ENCODE measurements at regions not wholly inside any gene's neighbourhood (a gene's known extent, or its start where the extent isn't known, plus 50 kb on each side); places are given as distances from the start of the nearest gene placed in this dataset.

DNA sequence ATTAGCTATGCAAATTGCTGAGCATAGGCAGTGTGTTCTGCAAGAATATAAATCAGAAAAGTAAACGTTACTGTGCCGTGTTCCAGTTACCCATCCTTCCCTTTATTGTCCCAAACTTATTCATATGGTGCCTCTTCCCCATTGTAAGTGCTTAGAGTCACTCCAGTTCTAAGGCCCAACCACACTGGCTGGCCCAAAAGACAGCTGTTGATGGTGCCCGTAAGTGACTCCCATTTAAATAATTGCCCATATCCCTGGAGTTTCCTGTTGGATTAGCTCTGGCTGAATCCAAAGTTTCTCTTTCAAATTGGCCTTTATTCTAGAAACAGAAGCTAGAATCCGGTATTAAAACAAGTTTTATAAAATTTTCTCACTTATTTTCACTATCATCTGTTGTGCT lies 400.1 kb upstream of the DDHD1 start:
- Histone ChIP-seq H3K9me3 (ENCODE audit: control insufficient read depth, low read depth, low read length) (no peaks in the 10 kb centered on the region), H3K14ac (ENCODE audit: insufficient read depth, low read length) (no peak overlapping the region), H2BK120ac (ENCODE audit: low read depth, low read length, poor library complexity, severe bottlenecking) (no peak overlapping the region), H2BK5ac (ENCODE audit: insufficient read length, low read length) (no peak overlapping the region), H3T11ph (ENCODE audit: low read length) (no peak overlapping the region), H3K4ac (ENCODE audit: low read depth, low read length) (no peak overlapping the region), H2AK5ac (ENCODE audit: insufficient read length, low read length) (no peak overlapping the region), H4K8ac (replicated peaks; ENCODE audit: insufficient read length, low read depth, low read length) (no peak overlapping the region), H3K23me2 (ENCODE audit: insufficient read length, low read depth, low read length, poor library complexity, severe bottlenecking) (no peaks in the 10 kb centered on the region), H3K23ac (ENCODE audit: insufficient read length, low read depth, low read length) (no peak overlapping the region), H4K5ac (ENCODE audit: insufficient read length, low read depth, low read length) (no peak overlapping the region), H2BK20ac (ENCODE audit: low read depth, low read length, poor library complexity, severe bottlenecking) (no peak overlapping the region), H2BK12ac (ENCODE audit: insufficient read length, low read depth, low read length) (no peak overlapping the region), H3K79me2 (ENCODE audit: insufficient read depth, low read length) (no peaks in the 10 kb centered on the region), H3K4me2 (ENCODE audit: insufficient read depth, insufficient read length, low read length) (no peak overlapping the region), H3K56ac (ENCODE audit: insufficient read length, low read depth, low read length) (no peak overlapping the region), H3K27ac (ENCODE audit: insufficient read length, low read depth, low read length) (no peak overlapping the region), H3K79me1 (ENCODE audit: insufficient read depth, low read depth, low read length, poor library complexity, severe bottlenecking) (no peaks in the 10 kb centered on the region), H4K20me1 (ENCODE audit: control insufficient read depth, insufficient read depth, insufficient read length) (no peaks in the 10 kb centered on the region), H3K4me1 (ENCODE audit: insufficient read depth, low read length) (no peaks in the 10 kb centered on the region), H3K9ac (ENCODE audit: extremely low read depth, insufficient read length, low read length) (no peak overlapping the region), H3K18ac (ENCODE audit: insufficient read length, low read depth, low read length) (no peak overlapping the region), H3K27me3 (ENCODE audit: insufficient read depth, low read length) (no peaks in the 10 kb centered on the region), H2AFZ (ENCODE audit: low read length) (no peak overlapping the region), H2BK15ac (ENCODE audit: low read depth, low read length) (no peak overlapping the region), H4K91ac (ENCODE audit: insufficient read length, low read depth, low read length) (no peak overlapping the region)
- Mint-ChIP-seq H3K4me1 (no peaks in the 10 kb centered on the region), H3K9me3 (no peaks in the 10 kb centered on the region; a peak in 2 of 5 replicates), H3K4me3 (no peak overlapping the region), H3K27me3 (ENCODE audit: low read depth) (peaks cover 2% of the 10 kb centered on the region; the same call in 1 of the 2 replicates), H3K27ac (no peak overlapping the region), H3K36me3 (ENCODE audit: insufficient read depth in 1 of 3, low read depth in 3 of 3) (peaks cover 0 to 7% (median 0%) of the 10 kb centered on the region in 3 experiments; a peak in 2 of 7 replicates)
- no peak for DNase-seq
- no CpG with 5 or more reads among the region's 4 CpGs for WGBS (ENCODE audit: extremely low coverage, insufficient read length, low lambda C conversion rate)
- TF ChIP-seq, protein P1, sequence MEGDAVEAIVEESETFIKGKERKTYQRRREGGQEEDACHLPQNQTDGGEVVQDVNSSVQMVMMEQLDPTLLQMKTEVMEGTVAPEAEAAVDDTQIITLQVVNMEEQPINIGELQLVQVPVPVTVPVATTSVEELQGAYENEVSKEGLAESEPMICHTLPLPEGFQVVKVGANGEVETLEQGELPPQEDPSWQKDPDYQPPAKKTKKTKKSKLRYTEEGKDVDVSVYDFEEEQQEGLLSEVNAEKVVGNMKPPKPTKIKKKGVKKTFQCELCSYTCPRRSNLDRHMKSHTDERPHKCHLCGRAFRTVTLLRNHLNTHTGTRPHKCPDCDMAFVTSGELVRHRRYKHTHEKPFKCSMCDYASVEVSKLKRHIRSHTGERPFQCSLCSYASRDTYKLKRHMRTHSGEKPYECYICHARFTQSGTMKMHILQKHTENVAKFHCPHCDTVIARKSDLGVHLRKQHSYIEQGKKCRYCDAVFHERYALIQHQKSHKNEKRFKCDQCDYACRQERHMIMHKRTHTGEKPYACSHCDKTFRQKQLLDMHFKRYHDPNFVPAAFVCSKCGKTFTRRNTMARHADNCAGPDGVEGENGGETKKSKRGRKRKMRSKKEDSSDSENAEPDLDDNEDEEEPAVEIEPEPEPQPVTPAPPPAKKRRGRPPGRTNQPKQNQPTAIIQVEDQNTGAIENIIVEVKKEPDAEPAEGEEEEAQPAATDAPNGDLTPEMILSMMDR (conservative IDR thresholded peaks at IDR 0.05) = no peak
